GM19395 (cell line): ENCODE measurements at regions not wholly inside any gene's neighbourhood (a gene's known extent, or its start where the extent isn't known, plus 50 kb on each side); places are given as distances from the start of the nearest gene placed in this dataset.

Experiments used
- ATAC-seq: cut with Tn5 transposase; IDR thresholded peaks from one replicate; pipeline ENCODE4 v1.9.1; 2021; ENCODE audit warnings: mild to moderate bottlenecking, moderate library complexity; ENCODE audit not compliant: unreplicated experiment

- ATAC-seq = no peak
Observed at GRCh38 chr20:24339210-24339641, 130.2 kb upstream of the SYNDIG1 start.

GRCh38 chr20:24337551-24337950 is 131.9 kb upstream of the SYNDIG1 start:
- no peak for ATAC-seq

- ATAC-seq = no peak
Observed at GRCh38 chr20:24337069-24337468, 132.4 kb upstream of the SYNDIG1 start.

GRCh38 chr20:24334830-24335229 is 134.6 kb upstream of the SYNDIG1 start:
- no peak for ATAC-seq

GRCh38 chr20:24332956-24333355 is 136.5 kb upstream of the SYNDIG1 start:
- no peak for ATAC-seq

- no peak for ATAC-seq
Observed at GRCh38 chr20:24331939-24332338, 137.5 kb upstream of the SYNDIG1 start.

GRCh38 chr20:24328901-24329300 is 140.5 kb upstream of the SYNDIG1 start:
- no peak for ATAC-seq

- ATAC-seq = no peak
Observed at GRCh38 chr20:24321973-24322372, 147.5 kb upstream of the SYNDIG1 start.

GRCh38 chr20:24318569-24319352 is 150.7 kb upstream of the SYNDIG1 start:
- no peak for ATAC-seq

GRCh38 chr20:24317224-24317623 is 152.2 kb upstream of the SYNDIG1 start:
- ATAC-seq = no peak

- no peak for ATAC-seq
Observed at GRCh38 chr20:24316731-24317130, 152.7 kb upstream of the SYNDIG1 start.

GRCh38 chr20:24314053-24314452 is 155.4 kb upstream of the SYNDIG1 start:
- no peak for ATAC-seq

GRCh38 chr20:24309596-24309995 is 159.8 kb upstream of the SYNDIG1 start:
- ATAC-seq = no peak

- ATAC-seq = no peak
Observed at GRCh38 chr20:24305371-24305770, 164.1 kb upstream of the SYNDIG1 start.

- ATAC-seq = no peak
Observed at GRCh38 chr20:24304291-24304690, 165.1 kb upstream of the SYNDIG1 start.

GRCh38 chr20:24303393-24304170 is 165.8 kb upstream of the SYNDIG1 start:
- ATAC-seq = no peak

GRCh38 chr20:24297993-24298392 is 171.4 kb upstream of the SYNDIG1 start:
- no peak for ATAC-seq

GRCh38 chr20:24296477-24297261 is 172.8 kb upstream of the SYNDIG1 start:
- no peak for ATAC-seq

GRCh38 chr20:24291014-24291413 is 178.4 kb upstream of the SYNDIG1 start:
- ATAC-seq = no peak

- ATAC-seq = no peak
Observed at GRCh38 chr20:24289737-24290481, 179.5 kb upstream of the SYNDIG1 start.

GRCh38 chr20:24283186-24283585 is 186.2 kb upstream of the SYNDIG1 start:
- no peak for ATAC-seq
